ENCODE measurements at regions not wholly inside any gene's neighbourhood (a gene's known extent, or its start where the extent isn't known, plus 50 kb on each side); places are given as distances from the start of the nearest gene placed in this dataset.

DNA sequence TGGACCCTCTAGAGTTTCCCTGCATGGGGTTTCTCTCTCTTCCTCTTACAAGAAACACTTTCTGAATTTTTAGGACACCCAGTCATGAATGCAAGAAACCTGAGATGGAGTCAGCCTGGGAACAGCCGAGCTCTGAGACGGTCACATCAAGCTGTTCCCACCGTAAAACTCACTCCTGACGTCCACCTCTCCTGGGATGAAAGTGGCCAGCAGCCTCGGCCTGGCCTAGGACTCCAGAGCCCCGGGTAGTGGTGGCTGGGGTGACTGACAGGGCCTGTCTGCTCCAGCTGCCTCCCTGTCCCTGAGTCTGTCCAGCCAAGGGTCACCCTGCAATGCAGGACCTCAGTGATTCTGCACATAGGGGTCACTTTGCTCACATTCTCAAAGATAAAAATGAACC is 217.8 kb downstream of the SHOX start:
- TF ChIP-seq, protein P1, sequence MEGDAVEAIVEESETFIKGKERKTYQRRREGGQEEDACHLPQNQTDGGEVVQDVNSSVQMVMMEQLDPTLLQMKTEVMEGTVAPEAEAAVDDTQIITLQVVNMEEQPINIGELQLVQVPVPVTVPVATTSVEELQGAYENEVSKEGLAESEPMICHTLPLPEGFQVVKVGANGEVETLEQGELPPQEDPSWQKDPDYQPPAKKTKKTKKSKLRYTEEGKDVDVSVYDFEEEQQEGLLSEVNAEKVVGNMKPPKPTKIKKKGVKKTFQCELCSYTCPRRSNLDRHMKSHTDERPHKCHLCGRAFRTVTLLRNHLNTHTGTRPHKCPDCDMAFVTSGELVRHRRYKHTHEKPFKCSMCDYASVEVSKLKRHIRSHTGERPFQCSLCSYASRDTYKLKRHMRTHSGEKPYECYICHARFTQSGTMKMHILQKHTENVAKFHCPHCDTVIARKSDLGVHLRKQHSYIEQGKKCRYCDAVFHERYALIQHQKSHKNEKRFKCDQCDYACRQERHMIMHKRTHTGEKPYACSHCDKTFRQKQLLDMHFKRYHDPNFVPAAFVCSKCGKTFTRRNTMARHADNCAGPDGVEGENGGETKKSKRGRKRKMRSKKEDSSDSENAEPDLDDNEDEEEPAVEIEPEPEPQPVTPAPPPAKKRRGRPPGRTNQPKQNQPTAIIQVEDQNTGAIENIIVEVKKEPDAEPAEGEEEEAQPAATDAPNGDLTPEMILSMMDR (conservative IDR thresholded peaks at IDR 0.05 in 1 of 2, IDR thresholded peaks at IDR 0.05 in 1 of 2; ENCODE audit: extremely low read depth in 1 of 2, insufficient read depth in 1 of 2, low read depth in 1 of 2, low read length in 2 of 2) = no peak
- TF ChIP-seq EZH2 (IDR thresholded peaks at IDR 0.05; ENCODE audit: borderline replicate concordance, low read length) = no peak

Data from mammary epithelial cell (primary cell).